ENCODE measurements at regions not wholly inside any gene's neighbourhood (a gene's known extent, or its start where the extent isn't known, plus 50 kb on each side); places are given as distances from the start of the nearest gene placed in this dataset.

DNA sequence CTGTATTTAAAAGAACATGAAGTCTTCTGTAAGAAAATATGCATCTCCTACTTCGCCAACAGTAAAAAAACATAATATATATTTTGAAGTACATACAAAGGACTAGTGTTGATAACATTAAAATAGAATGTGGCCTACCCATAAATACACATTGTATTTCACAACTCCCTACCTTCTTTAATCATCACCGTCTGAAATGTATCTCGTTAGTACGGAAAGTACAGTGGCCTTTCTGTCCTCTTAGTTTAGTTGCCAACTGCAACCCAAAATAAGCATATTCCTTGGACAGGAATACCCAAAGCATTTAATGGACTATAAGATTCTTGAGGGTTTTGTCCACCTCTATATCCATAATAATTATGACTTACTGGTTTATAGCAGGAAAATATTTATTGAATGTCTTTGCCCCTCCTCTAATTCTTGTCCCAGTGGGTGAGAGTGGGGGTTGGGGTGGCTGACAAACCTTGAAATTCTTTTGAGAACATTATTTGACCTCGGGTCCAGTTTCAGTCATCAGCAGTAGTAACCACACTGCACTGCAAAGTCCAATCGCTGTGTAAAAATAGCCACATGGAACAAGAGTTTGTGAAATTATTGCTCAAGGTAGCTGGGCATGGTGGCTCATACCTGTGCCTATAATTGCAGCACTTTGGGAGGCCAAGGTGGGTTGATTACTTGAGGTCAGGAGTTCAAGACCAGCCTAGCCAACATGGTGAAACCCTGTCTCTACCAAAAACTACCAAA lies 474.5 kb downstream of the KLHL13 start:
- TF ChIP-seq CTCF (IDR thresholded peaks at IDR 0.05; ENCODE audit: insufficient read depth, low read length) (no peak), POLR2AphosphoS5 (IDR thresholded peaks at IDR 0.05; ENCODE audit: low read depth) (no peak)
- TF ChIP-seq, protein P1, sequence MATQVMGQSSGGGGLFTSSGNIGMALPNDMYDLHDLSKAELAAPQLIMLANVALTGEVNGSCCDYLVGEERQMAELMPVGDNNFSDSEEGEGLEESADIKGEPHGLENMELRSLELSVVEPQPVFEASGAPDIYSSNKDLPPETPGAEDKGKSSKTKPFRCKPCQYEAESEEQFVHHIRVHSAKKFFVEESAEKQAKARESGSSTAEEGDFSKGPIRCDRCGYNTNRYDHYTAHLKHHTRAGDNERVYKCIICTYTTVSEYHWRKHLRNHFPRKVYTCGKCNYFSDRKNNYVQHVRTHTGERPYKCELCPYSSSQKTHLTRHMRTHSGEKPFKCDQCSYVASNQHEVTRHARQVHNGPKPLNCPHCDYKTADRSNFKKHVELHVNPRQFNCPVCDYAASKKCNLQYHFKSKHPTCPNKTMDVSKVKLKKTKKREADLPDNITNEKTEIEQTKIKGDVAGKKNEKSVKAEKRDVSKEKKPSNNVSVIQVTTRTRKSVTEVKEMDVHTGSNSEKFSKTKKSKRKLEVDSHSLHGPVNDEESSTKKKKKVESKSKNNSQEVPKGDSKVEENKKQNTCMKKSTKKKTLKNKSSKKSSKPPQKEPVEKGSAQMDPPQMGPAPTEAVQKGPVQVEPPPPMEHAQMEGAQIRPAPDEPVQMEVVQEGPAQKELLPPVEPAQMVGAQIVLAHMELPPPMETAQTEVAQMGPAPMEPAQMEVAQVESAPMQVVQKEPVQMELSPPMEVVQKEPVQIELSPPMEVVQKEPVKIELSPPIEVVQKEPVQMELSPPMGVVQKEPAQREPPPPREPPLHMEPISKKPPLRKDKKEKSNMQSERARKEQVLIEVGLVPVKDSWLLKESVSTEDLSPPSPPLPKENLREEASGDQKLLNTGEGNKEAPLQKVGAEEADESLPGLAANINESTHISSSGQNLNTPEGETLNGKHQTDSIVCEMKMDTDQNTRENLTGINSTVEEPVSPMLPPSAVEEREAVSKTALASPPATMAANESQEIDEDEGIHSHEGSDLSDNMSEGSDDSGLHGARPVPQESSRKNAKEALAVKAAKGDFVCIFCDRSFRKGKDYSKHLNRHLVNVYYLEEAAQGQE (IDR thresholded peaks at IDR 0.05; ENCODE audit: insufficient replicate concordance, low read depth): no peak

Data from HL-60 (cell line).